ENCODE measurements at regions not wholly inside any gene's neighbourhood (a gene's known extent, or its start where the extent isn't known, plus 50 kb on each side); places are given as distances from the start of the nearest gene placed in this dataset.

GRCh38 chr2:19238440-19239060 is 119.9 kb downstream of the OSR1 start:
- DNase-seq (ENCODE audit: low read depth in 2 of 2): no peak

- DNase-seq (ENCODE audit: low read depth in 2 of 2): no peak
Observed at GRCh38 chr2:19235308-19235707, 123.1 kb downstream of the OSR1 start.

GRCh38 chr2:19232312-19232711 is 126.1 kb downstream of the OSR1 start:
- DNase-seq (ENCODE audit: low read depth in 2 of 2): no peak

- DNase-seq (ENCODE audit: low read depth in 2 of 2): no peak
Observed at GRCh38 chr2:19231625-19232024, 126.8 kb downstream of the OSR1 start.

GRCh38 chr2:19230626-19231025 is 127.8 kb downstream of the OSR1 start:
- DNase-seq (ENCODE audit: low read depth in 2 of 2): no peak

- DNase-seq (ENCODE audit: low read depth in 2 of 2): no peak
Observed at GRCh38 chr2:19228715-19229114, 129.7 kb downstream of the OSR1 start.

- DNase-seq (ENCODE audit: low read depth in 2 of 2): no peak
Observed at GRCh38 chr2:19228181-19228593, 130.2 kb downstream of the OSR1 start.

GRCh38 chr2:19226871-19227270 is 131.6 kb downstream of the OSR1 start:
- DNase-seq (ENCODE audit: low read depth in 2 of 2): no peak

GRCh38 chr2:19226386-19226785 is 132.0 kb downstream of the OSR1 start:
- no peak for DNase-seq (ENCODE audit: low read depth in 2 of 2)

GRCh38 chr2:19225931-19226330 is 132.5 kb downstream of the OSR1 start:
- no peak for DNase-seq (ENCODE audit: low read depth in 2 of 2)

- no peak for DNase-seq (ENCODE audit: low read depth in 2 of 2)
Observed at GRCh38 chr2:19225126-19225525, 133.3 kb downstream of the OSR1 start.

GRCh38 chr2:19224486-19224885 is 133.9 kb downstream of the OSR1 start:
- no peak for DNase-seq (ENCODE audit: low read depth in 2 of 2)

GRCh38 chr2:19224011-19224410 is 134.4 kb downstream of the OSR1 start:
- DNase-seq (ENCODE audit: low read depth in 2 of 2): no peak

- no peak for DNase-seq (ENCODE audit: low read depth in 2 of 2)
Observed at GRCh38 chr2:19219060-19219459, 139.4 kb downstream of the OSR1 start.

GRCh38 chr2:19218166-19218565 is 140.3 kb downstream of the OSR1 start:
- DNase-seq (ENCODE audit: low read depth in 2 of 2): no peak

- no peak for DNase-seq (ENCODE audit: low read depth in 2 of 2)
Observed at GRCh38 chr2:19216676-19217602, 141.5 kb downstream of the OSR1 start.

- DNase-seq (ENCODE audit: low read depth in 2 of 2): no peak
Observed at GRCh38 chr2:19216238-19216637, 142.2 kb downstream of the OSR1 start.

GRCh38 chr2:19214682-19215391 is 143.6 kb downstream of the OSR1 start:
- DNase-seq (ENCODE audit: low read depth in 2 of 2): no peak

- DNase-seq (ENCODE audit: low read depth in 2 of 2): no peak
Observed at GRCh38 chr2:19209575-19210341, 148.7 kb downstream of the OSR1 start.

- DNase-seq (ENCODE audit: low read depth in 2 of 2): no peak
Observed at GRCh38 chr2:19208479-19209199, 149.8 kb downstream of the OSR1 start.

GRCh38 chr2:19207452-19207851 is 151.0 kb downstream of the OSR1 start:
- no peak for DNase-seq (ENCODE audit: low read depth in 2 of 2)

Data from dermis microvascular lymphatic vessel endothelial cell (primary cell).